DND-41 (cell line): ENCODE measurements at regions not wholly inside any gene's neighbourhood (a gene's known extent, or its start where the extent isn't known, plus 50 kb on each side); places are given as distances from the start of the nearest gene placed in this dataset.

Experiments used
- EZH2 ChIP-seq: IDR thresholded peaks from 3 replicates; pipeline ENCODE4 v1.6.1; 2012; ENCODE audit warnings: borderline replicate concordance, low read depth, mild to moderate bottlenecking, moderate library complexity, low read length, inconsistent platforms; ENCODE audit not compliant: severe bottlenecking
- TF ChIP-seq, protein P1 (sequence below): IDR thresholded peaks from 2 replicates; pipeline ENCODE4 v1.5.1; 2012; ENCODE audit warnings: borderline replicate concordance, low read length, moderate library complexity, mild to moderate bottlenecking; ENCODE audit not compliant: poor library complexity, severe bottlenecking; ENCODE audit errors: extremely low read depth

DNA sequence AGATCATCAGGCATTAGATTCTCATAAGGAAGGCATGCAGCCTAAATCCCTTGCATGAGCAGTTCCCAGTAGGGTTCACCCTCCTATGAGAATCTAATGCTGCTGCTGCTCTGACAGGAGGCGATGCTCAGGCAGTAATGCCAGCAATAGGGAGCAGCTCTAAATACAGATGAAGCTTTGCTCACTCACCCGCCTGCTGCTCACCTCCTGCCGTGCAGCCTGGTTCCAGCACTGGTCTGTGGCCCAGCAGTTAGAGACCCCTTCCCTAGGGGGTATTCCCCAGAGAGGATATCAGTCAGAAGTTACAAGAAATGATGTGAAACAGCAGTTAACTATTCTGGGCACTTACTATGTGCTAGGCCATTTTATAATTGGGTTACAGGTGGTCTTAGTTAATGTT, 226.0 kb downstream of the KCNJ3 start:
- TF ChIP-seq, protein P1, sequence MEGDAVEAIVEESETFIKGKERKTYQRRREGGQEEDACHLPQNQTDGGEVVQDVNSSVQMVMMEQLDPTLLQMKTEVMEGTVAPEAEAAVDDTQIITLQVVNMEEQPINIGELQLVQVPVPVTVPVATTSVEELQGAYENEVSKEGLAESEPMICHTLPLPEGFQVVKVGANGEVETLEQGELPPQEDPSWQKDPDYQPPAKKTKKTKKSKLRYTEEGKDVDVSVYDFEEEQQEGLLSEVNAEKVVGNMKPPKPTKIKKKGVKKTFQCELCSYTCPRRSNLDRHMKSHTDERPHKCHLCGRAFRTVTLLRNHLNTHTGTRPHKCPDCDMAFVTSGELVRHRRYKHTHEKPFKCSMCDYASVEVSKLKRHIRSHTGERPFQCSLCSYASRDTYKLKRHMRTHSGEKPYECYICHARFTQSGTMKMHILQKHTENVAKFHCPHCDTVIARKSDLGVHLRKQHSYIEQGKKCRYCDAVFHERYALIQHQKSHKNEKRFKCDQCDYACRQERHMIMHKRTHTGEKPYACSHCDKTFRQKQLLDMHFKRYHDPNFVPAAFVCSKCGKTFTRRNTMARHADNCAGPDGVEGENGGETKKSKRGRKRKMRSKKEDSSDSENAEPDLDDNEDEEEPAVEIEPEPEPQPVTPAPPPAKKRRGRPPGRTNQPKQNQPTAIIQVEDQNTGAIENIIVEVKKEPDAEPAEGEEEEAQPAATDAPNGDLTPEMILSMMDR, result no peak
- no peak for TF ChIP-seq EZH2
